GM19463 (cell line): ENCODE measurements at regions not wholly inside any gene's neighbourhood (a gene's known extent, or its start where the extent isn't known, plus 50 kb on each side); places are given as distances from the start of the nearest gene placed in this dataset.

Experiments used
- ATAC-seq: cut with Tn5 transposase; IDR thresholded peaks from one replicate; pipeline ENCODE4 v1.9.1; 2021; ENCODE audit warnings: mild to moderate bottlenecking, moderate library complexity; ENCODE audit not compliant: unreplicated experiment

DNA sequence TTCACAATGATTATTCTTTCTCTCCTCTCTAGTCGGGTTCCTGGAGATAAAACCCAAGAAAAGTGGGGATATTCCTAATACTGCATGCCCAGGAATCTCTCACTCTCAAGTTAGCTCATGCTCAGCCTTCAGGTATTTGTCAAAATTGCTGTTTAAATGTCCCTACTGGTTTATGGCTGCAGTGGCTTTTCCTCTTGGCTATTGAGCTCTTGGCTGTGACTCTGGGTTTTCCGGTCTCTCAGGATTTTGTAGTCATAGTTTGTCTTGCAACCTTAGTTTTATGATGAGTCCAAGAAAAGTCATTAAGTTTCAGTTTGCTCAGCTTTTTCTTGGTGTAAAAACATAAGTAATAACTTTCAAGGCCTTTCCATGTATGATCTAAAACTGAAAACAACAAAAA, 820.7 kb upstream of the HS6ST1 start:
- no peak for ATAC-seq

DNA sequence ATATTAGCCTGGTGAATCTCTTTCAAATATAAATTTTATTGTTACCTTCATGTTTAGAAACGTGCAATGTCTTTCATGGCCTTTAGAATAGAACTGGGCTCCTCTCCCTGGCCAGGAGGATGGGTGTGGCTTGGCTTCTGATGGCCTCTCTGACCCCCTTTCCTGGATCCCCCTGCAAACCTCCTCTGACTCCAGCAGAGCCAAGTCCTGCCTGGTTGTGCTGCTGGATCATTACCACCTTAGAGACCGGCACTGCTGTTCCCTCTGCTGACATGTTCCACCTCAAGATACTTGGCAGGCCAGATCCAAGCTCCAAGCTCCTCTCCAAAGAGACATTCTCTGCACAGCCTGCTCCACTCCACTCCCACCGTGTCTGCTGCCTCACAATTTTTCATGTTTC, 823.8 kb upstream of the HS6ST1 start:
- no peak for ATAC-seq

DNA sequence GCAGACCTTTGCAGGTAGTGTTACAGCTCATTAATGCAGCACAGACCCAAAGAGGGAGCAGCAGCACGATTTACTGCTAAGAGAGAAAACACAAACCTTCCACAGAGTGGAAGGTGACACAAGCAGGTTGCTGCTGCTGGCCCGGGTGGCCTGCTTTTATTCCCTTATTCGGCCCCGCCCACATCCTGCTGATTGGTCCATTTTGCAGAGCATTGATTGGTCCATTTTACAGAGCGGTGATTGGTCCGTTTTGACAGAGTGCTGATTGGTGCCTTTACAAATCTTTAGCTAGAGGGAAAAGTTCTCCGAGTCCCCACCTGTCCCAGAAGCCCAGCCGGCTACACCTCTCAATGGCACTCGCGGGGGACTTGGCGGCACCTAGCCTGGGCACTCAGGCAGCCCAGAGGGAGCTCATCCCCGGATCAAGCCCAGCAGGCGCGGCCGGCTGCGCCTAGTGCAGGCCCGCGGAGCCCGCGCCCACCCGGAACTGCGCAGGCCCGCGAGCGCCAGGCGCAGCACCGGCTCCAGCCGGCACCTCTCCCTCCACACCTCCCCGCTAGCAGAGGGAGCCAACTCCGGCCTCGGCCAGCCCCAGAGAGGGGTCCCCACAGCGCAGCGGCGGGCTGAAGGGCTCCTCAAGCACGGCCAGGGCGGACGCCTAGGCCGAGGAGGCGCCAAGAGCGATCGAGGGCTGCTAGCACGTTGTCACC, 825.6 kb upstream of the HS6ST1 start:
- ATAC-seq: no peak

DNA sequence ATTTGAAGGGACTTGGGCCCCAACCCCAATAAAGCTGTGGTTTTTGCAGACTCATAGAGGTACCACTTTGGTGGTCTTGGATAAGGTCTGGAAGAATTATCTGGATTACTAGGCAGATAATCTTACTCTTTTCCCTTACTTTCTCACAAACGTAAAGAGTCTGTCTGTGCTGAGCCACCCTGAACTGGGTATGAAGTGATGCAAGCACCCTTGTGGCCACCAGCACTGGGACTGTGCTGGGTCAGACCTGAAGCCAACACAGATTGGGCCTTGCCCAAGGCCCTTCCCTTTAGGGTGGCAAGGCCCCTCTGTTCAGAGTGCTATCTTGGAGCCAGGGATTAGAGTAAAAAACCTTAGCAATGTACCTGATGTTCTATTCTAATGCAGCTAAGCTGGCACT, 827.0 kb upstream of the RAB6C start:
- no peak for ATAC-seq

DNA sequence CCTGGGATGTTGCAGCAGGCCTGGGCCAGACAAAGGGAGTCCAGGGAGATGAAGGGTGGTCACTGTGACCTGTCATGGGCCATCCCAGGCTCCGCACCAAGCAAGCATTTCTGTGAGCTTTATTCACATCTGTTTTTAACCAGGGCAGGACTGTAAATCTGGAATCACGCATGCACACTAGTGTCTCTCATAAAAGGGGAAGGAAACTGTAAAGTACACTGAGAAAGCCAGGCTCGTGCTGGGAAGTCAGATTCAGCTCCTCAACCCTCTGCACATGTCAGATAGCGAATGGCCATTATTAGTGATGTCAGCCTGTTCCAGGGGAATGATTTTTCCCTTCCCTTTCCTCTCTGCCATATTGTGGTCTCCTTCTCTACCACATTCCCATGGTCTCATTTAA, 818.6 kb upstream of the RAB6C start:
- no peak for ATAC-seq

DNA sequence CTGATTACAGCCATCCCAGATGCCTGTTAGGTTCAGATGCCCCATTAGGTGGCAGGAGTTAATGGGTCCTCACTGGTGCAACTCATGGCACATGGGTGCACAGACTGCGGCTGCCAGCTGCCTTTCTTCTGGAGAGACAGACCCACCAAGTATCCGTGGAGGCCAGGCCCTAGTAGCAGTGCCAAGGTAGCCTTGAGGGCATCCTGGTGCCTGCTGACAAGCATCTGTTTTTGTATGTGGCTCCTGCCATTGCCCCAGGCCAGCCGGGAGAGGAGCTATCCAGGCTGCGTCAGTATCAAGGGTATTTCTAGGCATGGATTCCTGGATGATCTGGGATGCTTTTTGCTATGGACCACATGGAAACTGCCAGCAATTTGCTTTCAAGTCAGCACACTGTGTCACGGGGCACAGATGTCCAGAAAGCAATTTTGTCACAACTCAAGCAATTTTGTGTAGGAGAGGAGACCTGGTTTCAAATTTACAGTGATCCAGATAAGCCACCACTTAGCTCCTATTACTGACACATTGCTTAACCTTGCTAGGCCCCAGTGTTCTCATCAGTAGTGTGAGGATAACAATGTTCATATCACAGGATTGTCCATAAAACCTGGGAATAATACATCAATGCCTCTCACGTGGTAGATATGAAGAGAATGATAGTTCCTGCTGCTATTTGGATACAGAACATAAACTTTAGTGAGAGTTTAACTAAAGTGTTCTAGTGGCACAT, 815.1 kb upstream of the RAB6C start:
- no peak for ATAC-seq

DNA sequence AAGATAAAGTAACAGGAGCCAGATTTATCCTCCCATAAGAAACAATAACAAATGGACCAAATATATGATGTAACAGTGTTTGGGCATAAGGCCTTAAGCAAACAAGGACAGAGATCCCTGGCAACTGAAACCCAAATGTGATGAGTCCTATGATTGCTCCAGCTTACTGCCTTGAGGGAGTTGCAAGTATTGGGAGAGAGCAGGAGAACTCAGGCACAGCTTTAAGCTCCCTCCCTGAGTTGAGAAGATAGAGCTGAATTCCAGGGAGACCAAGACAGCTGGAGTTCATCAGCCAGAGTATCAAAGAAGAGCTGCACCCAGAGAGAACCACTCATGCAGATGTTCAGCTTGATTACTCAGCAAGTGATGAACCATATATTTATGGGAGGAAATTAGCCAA, 814.5 kb upstream of the RAB6C start:
- ATAC-seq: no peak

DNA sequence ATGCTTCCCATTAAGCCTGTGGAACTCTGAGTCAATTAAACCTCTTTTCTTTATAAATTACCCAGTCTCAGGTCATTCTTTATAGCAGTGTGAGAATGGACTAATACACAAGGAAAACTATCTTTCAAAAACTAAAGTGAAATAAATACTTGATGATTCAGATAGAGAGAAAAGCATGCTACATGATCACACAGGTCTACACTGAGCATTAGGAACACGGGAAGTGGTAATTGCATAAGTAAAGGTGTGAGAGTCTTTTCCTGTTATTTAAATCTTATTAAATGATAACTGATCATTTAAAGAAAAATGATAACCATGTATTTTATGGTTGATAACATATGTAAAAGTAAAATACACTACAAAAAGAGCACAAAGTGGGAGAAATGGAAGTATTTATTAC, 812.0 kb upstream of the RAB6C start:
- no peak for ATAC-seq

DNA sequence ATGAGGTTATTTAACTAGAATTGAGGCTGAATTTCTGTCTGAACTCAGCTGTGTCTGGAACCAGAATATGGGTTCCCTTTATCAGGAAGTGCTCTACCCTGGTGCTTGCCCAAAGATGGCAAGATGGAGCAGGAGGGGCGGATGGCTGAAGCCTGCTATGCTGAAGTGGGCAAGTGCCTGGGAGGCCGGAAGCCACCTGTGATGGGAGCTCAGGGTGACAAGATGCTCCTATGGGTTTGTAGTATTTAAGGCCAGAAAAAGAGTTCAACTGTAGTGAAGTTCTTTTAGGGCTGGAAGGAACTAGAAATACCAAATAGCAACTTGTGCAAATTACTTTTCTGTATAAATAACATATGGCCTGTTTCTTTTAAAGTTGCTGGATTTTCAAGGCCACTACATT, 808.9 kb upstream of the RAB6C start:
- ATAC-seq: no peak

DNA sequence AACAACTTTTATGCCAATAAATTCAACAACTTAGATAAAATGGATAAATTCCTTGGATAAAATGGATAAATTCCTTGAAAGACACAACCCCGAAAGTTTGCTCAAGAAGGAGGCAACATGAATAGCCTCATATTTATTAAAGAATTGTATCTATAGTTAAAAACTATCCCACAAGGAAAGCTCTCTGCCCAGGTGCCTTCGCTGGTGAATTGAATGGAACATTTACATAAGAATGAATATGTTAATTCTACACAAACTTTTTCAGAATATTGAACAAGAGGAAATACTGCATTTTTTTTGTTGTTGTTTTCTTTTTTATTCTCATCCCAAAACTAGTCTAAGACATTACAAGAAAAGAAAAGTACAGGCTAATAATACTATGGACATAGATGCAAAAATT, 805.3 kb upstream of the RAB6C start:
- ATAC-seq: no peak

DNA sequence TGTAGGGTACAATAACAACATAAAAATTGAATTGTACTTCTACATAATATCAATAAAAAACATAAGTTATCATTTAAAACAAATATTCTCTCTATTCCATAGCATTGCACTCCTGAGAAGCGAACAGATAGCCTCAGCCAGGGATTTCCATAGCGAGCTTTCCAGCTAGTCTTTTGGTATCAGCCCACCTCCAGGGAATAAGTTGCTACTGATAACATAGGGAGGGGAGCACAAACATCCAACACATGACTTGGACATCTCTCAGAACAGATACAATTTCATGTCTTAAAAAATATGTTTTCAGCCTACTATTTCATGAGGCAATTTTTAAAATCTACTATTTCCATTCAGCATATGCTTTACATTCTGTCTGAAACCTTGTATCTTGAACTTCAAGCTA, 804.4 kb upstream of the RAB6C start:
- ATAC-seq: no peak

DNA sequence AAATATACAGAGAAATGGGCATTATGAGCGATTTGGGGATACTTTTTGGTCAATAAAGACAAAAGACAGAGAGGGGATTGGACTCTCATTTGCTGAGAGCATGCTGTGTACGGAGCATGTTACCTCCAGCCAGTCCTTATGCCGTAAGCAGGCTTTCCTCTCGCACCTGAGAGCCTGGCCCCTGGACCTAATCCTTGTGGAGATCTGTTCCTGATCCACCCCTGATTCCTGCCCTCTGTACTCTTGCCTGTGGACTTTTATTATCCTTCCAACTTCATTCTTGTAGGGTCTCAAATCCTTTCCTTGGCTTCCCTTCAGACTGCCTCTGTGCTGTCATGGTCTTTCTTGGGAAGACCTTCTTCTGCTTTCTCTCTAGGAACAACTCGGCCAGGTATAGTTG, 803.1 kb upstream of the RAB6C start:
- ATAC-seq: no peak

DNA sequence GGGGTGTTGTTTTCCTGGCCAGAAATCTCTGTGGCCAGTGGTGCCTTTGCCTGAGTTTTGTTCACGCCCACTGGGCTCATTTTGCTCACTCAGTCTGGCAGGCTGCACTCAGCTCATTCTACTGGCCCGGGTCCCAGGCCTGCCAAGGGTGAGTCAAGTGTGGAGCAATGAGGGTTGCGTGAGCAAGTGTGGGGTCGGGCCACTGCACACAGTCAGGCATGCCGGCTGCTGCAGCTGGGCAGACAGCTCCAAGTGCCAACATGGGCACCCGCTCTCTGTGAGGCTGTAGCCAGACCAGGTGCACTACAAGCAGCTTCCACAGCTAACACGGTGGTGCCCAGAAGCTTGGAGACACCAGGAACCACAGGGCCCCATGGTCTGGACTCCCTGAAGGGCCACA, 801.1 kb upstream of the RAB6C start:
- no peak for ATAC-seq

DNA sequence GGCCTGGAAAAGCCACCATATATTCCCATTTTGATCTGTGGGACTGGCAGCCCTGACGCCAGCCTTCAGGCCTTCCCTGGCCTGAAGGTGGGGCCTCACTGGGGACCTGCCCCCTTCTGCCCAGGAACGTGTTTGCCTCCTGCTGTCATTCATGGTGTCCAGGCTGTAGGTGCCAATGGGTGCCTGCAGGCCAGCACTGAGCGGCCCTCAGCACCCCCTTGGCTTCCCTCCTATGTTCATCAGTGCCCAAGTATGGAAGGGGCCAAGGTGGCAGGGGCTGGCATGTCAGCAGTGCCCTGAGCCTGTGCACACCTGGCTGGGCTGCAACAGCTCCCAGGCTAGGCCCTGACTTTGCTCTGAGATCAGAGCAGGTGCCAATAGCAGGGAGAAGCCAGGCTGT, 800.3 kb upstream of the RAB6C start:
- no peak for ATAC-seq

DNA sequence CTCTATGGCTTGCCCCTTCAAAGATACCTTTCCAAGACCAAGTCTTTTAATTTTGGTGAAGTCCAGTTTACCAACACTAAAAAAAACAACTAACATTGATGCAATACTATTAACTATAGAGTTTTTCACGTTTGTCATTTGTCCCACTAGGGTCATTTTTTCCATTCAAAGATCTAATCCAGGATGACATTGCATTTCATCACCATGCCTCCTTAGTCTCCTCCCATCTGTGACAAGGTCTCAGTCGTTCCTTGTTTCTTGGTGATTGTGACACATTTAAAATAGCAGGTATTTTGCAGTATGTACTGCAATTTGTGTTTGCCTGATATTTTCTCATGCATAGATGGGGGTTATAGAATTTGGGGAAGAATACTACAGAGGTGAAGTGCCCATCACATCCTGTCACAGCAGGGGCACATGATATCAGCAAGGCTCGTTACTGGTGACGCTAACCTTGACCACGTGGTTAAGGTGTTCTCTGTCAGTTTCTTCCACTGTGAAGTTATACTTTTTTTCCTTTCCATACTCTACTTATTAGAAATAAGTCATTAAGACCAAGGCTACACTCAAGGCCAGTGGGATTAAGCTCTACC, 799.2 kb upstream of the RAB6C start:
- ATAC-seq: no peak

DNA sequence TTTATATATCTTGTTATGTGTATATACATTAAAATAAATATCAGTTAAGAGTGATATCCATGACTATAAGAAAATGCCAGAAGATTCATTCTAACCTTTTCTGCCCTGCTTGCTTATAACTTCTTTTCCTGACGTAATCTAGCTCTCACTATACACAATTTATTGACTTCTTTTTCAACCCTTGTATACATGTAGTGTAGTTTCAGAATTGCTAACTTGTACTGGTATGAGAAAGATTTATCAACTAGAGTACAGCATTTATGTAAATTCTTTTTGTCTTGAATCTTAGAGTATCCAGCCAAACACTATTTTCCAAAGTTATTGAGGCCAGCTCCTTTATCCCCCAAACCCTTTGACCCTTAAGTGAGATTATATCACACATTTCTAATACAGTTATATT, 798.0 kb upstream of the RAB6C start:
- no peak for ATAC-seq

DNA sequence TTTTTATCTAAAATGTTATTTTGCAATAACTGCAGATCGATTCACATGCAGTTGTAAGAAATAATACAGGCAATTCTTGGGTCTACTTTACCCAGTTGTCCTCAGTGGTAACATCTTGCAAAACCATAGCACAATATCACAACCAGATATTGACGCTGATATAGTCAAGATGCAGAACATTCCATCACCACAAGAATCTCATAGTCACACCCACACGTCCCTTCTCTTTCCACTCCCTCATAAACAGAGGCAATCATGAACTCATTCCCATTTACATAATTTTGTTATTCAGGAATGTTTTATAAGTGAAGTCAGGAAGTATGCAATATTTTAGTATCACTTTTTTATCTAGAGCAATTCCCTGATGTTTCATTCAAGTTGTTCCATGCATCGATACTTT, 797.5 kb upstream of the RAB6C start:
- ATAC-seq: no peak

DNA sequence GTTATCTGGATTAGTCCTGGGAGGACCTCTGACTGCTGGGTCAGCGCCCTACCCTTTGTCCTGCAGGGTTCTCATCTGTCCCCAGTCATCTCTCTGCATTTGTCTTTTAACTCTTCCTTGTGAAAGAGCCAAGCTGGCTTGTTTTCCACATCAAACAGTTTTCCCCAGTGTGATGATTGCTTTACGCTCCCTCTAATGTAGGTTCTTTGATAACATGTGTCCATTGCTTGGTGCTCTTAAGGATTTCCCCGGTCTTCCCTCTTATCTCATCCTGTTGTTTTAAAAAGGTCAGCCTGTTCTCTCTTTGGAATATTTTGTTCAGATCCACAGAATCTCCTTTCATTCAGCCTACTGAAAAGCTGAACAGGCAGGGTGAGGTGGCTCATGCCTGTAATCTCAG, 792.1 kb upstream of the RAB6C start:
- no peak for ATAC-seq

DNA sequence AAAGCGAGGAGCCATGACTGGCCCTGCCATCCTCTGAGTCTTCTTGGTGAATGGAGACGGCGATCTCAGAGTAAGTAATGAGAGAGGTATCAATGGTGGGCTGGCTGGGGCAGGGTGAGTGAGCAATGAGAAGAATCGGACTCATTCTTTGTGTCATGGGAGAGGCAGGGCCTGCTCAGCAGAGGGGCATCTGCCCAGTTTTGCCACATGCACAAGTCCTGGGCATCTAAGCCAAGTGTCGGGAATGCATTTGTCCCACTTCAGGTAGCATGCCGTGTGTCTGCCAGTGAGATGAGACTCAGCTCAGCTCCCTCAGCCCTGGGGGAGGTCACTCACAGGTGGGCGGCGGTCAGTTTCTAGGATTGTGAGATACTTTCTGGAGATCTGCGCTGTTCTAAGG, 791.0 kb upstream of the RAB6C start:
- ATAC-seq: no peak

DNA sequence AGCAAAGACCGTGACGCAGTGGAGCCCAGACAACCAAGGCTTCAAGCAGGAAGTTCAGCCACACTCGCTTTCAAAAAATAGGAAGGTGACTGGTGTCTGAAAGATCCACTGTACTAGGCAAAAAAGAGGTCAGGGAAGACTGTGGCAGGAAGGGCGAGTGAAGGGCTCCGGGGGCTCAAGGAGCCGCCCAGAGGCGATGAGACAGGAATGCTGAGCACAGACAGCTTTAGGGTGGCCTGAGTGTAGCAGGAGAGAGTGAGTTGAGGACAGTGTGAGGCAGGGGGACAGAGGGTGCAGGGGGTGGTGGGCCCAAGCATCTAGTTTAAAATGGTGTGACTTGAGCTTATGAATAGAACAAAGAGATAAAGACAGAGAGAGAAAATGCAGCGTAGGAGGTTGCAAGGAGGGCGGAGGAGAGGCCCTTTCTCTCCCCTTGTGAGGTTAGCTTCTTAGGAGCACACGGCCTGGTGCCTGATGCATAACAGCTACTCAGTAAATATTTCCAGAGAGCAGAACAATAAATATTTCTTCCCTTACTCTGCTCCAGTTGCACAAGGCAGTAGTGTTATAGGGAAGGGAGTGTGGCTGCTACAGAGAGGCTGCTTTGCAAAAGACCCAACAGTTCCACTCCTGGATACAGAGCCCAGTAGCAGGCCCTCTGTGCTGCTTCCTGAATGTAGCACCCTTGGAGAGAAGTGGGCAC, 789.7 kb upstream of the RAB6C start:
- no peak for ATAC-seq

DNA sequence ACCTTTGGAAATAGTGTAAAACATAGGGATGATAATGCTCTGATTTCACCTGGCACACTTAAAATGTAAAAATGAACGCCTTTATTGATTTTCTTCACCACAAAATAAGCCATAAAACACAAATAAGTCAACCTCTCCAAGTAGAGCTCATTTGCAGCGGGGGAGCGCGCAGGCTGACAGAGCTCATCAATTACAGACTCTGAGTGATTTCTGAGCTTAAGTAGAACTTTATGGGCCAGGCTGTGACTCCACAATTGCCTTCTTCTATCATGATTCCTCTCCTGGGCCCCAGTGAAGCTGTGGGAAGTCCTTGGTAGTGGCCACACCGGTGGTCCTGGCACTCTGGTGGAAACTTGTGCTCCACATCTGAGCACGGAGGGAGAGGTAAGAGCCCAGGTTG, 789.0 kb upstream of the RAB6C start:
- ATAC-seq: no peak

DNA sequence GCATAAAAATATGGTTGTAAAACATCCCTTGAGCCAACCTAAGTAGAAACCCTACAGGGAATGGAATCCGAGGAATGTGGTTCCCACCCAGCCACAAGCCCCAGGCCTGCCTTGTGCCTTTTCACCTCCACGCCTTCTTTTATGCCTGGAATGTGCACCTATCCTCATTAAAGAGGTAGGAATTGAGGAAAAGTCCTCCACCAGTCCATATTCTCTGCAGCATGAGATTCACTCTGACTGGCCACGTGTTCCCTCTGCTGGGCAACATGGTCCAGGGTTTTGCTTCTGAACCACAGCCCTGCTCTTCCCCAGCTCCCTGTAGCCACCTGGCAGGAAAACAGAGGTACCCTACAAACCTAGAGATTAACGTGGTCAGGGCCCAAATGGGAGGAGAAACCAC, 787.9 kb upstream of the RAB6C start:
- ATAC-seq: no peak
